OCI-LY3 (cell line): ENCODE measurements at regions not wholly inside any gene's neighbourhood (a gene's known extent, or its start where the extent isn't known, plus 50 kb on each side); places are given as distances from the start of the nearest gene placed in this dataset.

Experiments used
- H2AFZ ChIP-seq: fragments of 200-600, 300-600 bp; shearing (Covaris generic); 2 replicates; pipeline ENCODE4 v1.6.0; 2014; ENCODE audit warnings: antibody characterized with exemption, low read depth, low read length
- H3K27ac ChIP-seq: fragments of 200-600, 300-600 bp; sonication (generic); 2 replicates; pipeline ENCODE4 v1.5.1; 2014; ENCODE audit warnings: mild to moderate bottlenecking, low read length, moderate library complexity, mixed read lengths
- H3K27me3 ChIP-seq: fragments of 200-600, 300-600 bp; sonication (generic); 2 replicates; pipeline ENCODE4 v1.6.1; 2014; ENCODE audit warnings: low read depth, low read length, mixed read lengths
- H3K36me3 ChIP-seq: fragments of 200-600, 300-600 bp; sonication (generic); replicated peaks from 2 replicates; pipeline ENCODE3; 2014; ENCODE audit warnings: low read depth, low read length, mixed read lengths
- H3K4me1 ChIP-seq: fragments of 300-600, 200-600 bp; sonication (generic); 2 replicates; pipeline ENCODE4 v1.6.1; 2014; ENCODE audit warnings: low read length, mixed read lengths
- H3K4me2 ChIP-seq: fragments of 200-600, 300-600 bp; sonication (generic); 2 replicates; pipeline ENCODE4 v1.6.1; 2014; ENCODE audit warnings: low read length, mixed read lengths
- H3K4me3 ChIP-seq: fragments of 300-600, 200-600 bp; sonication (generic); 2 replicates; pipeline ENCODE4 v1.5.1; 2014; ENCODE audit warnings: antibody characterized with exemption, mild to moderate bottlenecking, low read length, moderate library complexity
- H3K79me2 ChIP-seq: fragments of 300-600, 200-600 bp; shearing (Covaris generic); 2 replicates; pipeline ENCODE4 v1.6.1; 2014; ENCODE audit warnings: mild to moderate bottlenecking, low read length, mixed read lengths
- H3K9ac ChIP-seq: fragments of 300-600, 200-600 bp; shearing (Covaris generic); 2 replicates; pipeline ENCODE4 v1.6.0; 2014; ENCODE audit warnings: mild to moderate bottlenecking, low read length, moderate library complexity
- H3K9me3 ChIP-seq: fragments of 200-600, 300-600 bp; shearing (Covaris generic); 2 replicates; pipeline ENCODE4 v1.6.1; 2014; ENCODE audit warnings: low read length, mixed read lengths; ENCODE audit not compliant: insufficient read depth
- H4K20me1 ChIP-seq: fragments of 200-600, 300-600 bp; sonication (generic); 2 replicates; pipeline ENCODE4 v1.6.1; 2016; ENCODE audit warnings: low read length, mixed read lengths; ENCODE audit not compliant: insufficient read depth
- CTCF ChIP-seq: fragments of 200-600, 300-600 bp; sonication (generic); IDR thresholded peaks from 2 replicates; pipeline ENCODE4 v1.5.1; 2014; ENCODE audit warnings: antibody characterized with exemption, low read length, low read depth
- EZH2phosphoT487 ChIP-seq: fragments of 200-600 bp; shearing (Covaris generic); IDR thresholded peaks from 2 replicates; pipeline ENCODE4 v1.6.1; 2018; ENCODE audit warnings: antibody characterized with exemption, mixed run types, low read depth

GRCh38 chr17:71919186-71919585 is 201.6 kb upstream of the SOX9 start:
- no peak overlapping the region for H3K27ac ChIP-seq
- H3K4me1 ChIP-seq: no peaks in the 10 kb centered on the region
- no peak overlapping the region for H2AFZ ChIP-seq
- peaks cover 3% of the 10 kb centered on the region; the same call in 1 of the 2 replicates for H3K27me3 ChIP-seq
- TF ChIP-seq CTCF (no peak), EZH2phosphoT487 (no peak)
- no peak overlapping the region for H3K9ac ChIP-seq
- H3K79me2 ChIP-seq: no peaks in the 10 kb centered on the region
- no peaks in the 10 kb centered on the region for H4K20me1 ChIP-seq
- H3K4me3 ChIP-seq: no peak overlapping the region
- H3K4me2 ChIP-seq: no peak overlapping the region
- H3K36me3 ChIP-seq: no peaks in the 10 kb centered on the region
- H3K9me3 ChIP-seq: no peaks in the 10 kb centered on the region

GRCh38 chr17:71919896-71920295 is 200.9 kb upstream of the SOX9 start:
- Histone ChIP-seq H3K9me3 (no peaks in the 10 kb centered on the region), H3K4me3 (no peak overlapping the region), H3K9ac (no peak overlapping the region), H3K79me2 (no peaks in the 10 kb centered on the region), H2AFZ (no peak overlapping the region), H4K20me1 (no peaks in the 10 kb centered on the region), H3K27me3 (peaks cover 3% of the 10 kb centered on the region; the same call in 1 of the 2 replicates), H3K4me2 (no peak overlapping the region), H3K36me3 (no peaks in the 10 kb centered on the region), H3K4me1 (no peaks in the 10 kb centered on the region), H3K27ac (no peak overlapping the region)
- TF ChIP-seq CTCF (no peak), EZH2phosphoT487 (no peak)

GRCh38 chr17:71921796-71922195 is 199.0 kb upstream of the SOX9 start:
- no peaks in the 10 kb centered on the region for H3K79me2 ChIP-seq
- no peak overlapping the region for H3K4me3 ChIP-seq
- no peak for TF ChIP-seq EZH2phosphoT487
- H3K4me1 ChIP-seq: no peaks in the 10 kb centered on the region
- H3K9ac ChIP-seq: no peak overlapping the region
- no peak overlapping the region for H3K4me2 ChIP-seq
- H3K27ac ChIP-seq: no peak overlapping the region
- H3K36me3 ChIP-seq: no peaks in the 10 kb centered on the region
- H3K27me3 ChIP-seq: peaks cover 3% of the 10 kb centered on the region; the same call in 1 of the 2 replicates
- H3K9me3 ChIP-seq: no peaks in the 10 kb centered on the region
- no peak overlapping the region for H2AFZ ChIP-seq
- no peaks in the 10 kb centered on the region for H4K20me1 ChIP-seq

GRCh38 chr17:71922439-71922838 is 198.4 kb upstream of the SOX9 start:
- Histone ChIP-seq H3K4me3 (no peak overlapping the region), H3K9me3 (no peaks in the 10 kb centered on the region), H3K27me3 (peaks cover 3% of the 10 kb centered on the region; the same call in 1 of the 2 replicates), H4K20me1 (no peaks in the 10 kb centered on the region), H3K9ac (no peak overlapping the region), H2AFZ (no peak overlapping the region), H3K27ac (no peak overlapping the region), H3K4me2 (no peak overlapping the region), H3K4me1 (no peaks in the 10 kb centered on the region), H3K79me2 (no peaks in the 10 kb centered on the region), H3K36me3 (no peaks in the 10 kb centered on the region)
- no peak for TF ChIP-seq EZH2phosphoT487
- TF ChIP-seq CTCF: no peak
